Endothelial cell of hepatic sinusoid (primary cell): ENCODE measurements at regions not wholly inside any gene's neighbourhood (a gene's known extent, or its start where the extent isn't known, plus 50 kb on each side); places are given as distances from the start of the nearest gene placed in this dataset.

Source experiments
- in situ Hi-C: cut with HindIII; loops from 2 replicates; pipeline ENCODE4 v1.10.0; 2017; ENCODE audit warnings: low sequenced_read_pairs

- in situ Hi-C loops, result no loop called here
Observed at GRCh38 chr14:58805605-58806409, 168.0 kb downstream of the DACT1 start.

GRCh38 chr14:58807191-58807590 is 169.4 kb downstream of the DACT1 start:
- in situ Hi-C loops, result no loop called here

GRCh38 chr14:58808828-58809227 is 171.1 kb downstream of the DACT1 start:
- in situ Hi-C loops, result no loop called here

- in situ Hi-C loops, result no loop called here
Observed at GRCh38 chr14:58809520-58809919, 171.8 kb downstream of the DACT1 start.

DNA sequence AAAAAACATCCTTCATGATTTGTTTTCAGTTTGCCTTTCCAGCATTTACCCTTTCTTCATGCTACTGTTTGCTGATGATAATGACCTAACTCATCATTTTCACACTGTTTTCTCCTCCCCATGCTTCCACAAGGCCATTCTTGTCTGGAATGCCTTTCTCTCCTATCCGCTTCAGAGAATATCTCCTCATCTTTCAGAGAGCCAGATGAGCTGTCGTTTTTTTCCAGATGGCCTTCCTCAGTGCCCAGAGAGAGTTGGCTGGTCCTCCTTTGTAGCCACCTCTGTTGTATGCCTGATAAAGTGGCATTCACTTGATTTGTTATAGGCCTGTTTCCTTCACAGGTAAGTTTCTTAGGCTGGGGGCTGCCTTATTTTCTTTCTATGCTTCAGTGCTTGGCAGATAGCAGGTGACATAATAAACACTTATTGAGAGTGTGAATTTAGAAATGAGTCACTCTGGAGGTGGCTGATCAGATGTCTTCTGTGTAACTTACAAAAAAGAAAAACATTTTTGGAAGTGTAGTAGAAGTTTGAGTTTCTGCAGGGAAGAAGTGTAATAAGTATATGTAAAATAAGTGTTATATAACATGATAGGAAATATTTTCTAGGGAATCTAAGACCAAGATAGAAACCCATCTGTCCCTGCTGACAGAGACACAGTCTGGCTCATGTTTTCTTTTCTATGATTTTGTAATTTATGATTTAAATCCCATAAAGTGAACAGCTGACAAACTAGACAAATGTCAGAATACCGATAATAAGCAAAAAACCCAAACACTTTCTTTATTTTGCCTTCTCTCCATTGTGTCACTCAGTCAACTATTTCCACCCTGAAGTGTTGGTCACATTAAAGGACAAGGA is 174.5 kb downstream of the DACT1 start:
- in situ Hi-C loops, result no loop called here

- in situ Hi-C loops, result no loop called here
Observed at GRCh38 chr14:58813745-58814144, 176.0 kb downstream of the DACT1 start.

- in situ Hi-C loops, result no loop called here
Observed at GRCh38 chr14:58814466-58814865, 176.7 kb downstream of the DACT1 start.

GRCh38 chr14:58815161-58815701 is 177.5 kb downstream of the DACT1 start:
- in situ Hi-C loops, result no loop called here

GRCh38 chr14:58815794-58816193 is 178.0 kb downstream of the DACT1 start:
- in situ Hi-C loops, result no loop called here

GRCh38 chr14:58816416-58817115 is 178.8 kb downstream of the DACT1 start:
- in situ Hi-C loops, result no loop called here

DNA sequence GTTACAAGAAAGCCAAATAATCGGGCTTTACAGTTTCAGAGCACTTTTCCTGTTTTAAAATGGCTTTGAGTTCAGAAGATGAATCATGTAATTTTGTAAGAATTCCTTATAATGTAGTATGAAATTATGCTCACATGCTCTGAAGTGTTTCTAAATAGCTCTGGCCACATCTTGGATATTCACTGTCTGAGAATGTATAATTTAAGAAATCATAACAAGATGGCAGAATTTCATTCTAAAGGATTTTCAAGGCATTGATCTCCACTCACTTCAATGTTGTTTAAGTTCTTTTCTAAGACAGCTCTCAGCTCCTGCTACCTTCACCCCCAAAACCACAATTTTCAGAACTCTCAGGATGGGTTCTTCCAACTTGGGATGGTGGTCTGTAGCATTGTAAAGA is 180.1 kb downstream of the DACT1 start:
- in situ Hi-C loops, result no loop called here

- in situ Hi-C loops, result loop anchor here (5.0 kb wide), 3 partner anchors 42 to 92 kb away; no protein-coding TSS in a partner anchor
Observed at GRCh38 chr14:58820032-58820431, 182.3 kb downstream of the DACT1 start.

- in situ Hi-C loops, result loop anchor here (5.0 kb wide), 3 partner anchors 41 to 91 kb away; no protein-coding TSS in a partner anchor
Observed at GRCh38 chr14:58821421-58821820, 183.7 kb downstream of the DACT1 start.

DNA sequence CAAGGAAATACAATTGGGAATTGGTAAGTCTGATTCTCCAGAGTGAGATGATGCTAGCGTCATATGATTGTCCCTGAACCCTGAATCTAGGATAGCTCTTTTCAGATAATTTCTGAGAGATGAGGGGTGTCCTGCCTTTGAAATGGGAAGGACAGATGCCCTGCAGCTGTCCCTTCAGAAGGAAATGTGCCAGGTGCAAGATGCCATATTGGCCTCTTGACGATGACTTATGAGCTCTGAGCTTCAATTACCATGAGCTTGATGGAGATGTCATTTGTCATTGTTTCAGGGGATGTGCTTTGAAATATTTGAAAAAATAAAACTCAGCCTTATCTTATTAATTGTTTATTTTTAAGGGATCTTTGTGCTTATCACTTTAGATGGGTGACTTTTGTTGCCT is 185.1 kb downstream of the DACT1 start:
- in situ Hi-C loops, result loop anchor here (5.0 kb wide), 3 partner anchors 39 to 89 kb away; no protein-coding TSS in a partner anchor

GRCh38 chr14:58823312-58823711 is 185.6 kb downstream of the DACT1 start:
- in situ Hi-C loops, result loop anchor here (5.0 kb wide), 3 partner anchors 39 to 89 kb away; no protein-coding TSS in a partner anchor

GRCh38 chr14:58824106-58824505 is 186.3 kb downstream of the DACT1 start:
- in situ Hi-C loops, result loop anchor here (5.0 kb wide), 3 partner anchors 38 to 88 kb away; no protein-coding TSS in a partner anchor

DNA sequence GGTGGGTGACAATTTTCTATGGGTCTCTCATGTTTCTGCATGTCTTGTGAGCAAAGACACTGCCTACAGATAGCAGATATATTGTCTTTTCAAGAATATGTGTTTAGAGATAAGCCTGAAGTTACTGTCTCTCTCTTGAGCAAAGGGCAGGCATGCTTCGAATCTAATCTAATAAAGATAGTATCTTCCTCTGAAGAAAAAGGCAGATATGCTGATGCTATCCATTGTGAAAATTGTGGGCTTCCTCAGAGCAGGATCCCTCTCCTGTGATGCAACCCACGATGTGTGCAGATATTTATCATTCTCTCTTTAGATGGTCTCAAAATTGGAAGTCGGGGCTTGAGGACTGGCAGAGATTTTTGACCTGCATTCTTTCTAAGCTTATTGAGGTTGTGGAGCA is 187.0 kb downstream of the DACT1 start:
- in situ Hi-C loops, result loop anchor here (5.0 kb wide), 3 partner anchors 38 to 88 kb away; no protein-coding TSS in a partner anchor

DNA sequence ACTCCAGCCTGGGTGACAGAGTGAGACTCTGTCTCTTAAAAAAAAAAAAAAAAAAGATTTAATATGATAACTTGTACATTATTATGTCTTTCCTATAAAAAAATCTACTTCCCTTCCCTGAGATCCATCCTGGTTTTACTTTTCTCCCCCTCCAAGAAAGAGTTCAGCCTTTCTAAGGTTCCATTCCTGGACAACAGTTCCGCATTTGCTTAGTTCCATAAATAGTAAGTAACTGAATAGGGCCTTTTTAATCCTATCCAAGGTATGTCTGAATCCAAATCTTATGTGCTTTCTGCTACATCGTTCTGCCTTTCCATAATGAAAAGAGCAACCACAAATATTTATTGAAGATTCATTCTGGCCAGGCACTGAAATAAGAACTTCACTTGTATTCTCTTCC is 187.8 kb downstream of the DACT1 start:
- in situ Hi-C loops, result no loop called here

DNA sequence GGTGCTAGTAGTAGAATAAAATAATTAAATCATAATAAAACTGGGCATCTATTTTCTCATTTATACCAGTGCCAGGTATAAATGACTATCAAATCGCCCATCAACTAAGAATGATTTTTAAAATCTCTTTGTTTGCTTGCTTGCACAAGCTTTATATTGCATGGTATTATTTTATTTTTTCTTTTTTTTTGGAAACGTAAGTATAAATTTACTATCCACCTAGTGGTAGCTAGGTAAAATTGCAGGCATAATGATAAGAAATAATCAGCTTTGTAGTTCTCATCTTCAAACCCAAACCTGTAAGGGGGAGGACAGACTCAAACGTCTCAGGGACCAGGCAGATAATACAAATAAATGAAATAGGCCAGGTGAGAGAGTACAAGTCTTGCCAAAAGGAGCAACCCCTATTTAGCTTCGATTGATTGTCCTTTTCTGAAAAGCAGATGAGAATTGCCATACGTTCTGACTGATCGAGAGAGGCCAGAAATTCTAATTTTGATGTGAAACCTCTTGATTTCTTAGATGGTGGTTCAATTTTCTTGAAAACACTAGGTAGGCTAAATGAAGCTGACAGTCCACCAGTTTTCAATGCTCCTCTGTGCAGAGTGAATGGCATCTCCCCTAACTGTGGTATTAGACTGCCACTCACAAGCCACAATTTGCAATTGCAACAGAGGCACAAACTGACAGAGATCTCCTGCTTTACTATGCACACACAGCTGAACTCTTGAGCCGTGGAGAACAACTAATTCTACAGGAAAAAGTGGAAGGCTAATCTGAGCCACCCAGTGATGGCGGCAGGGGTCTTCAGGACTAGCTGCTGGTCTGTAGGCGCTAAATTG is 189.3 kb downstream of the DACT1 start:
- in situ Hi-C loops, result no loop called here

DNA sequence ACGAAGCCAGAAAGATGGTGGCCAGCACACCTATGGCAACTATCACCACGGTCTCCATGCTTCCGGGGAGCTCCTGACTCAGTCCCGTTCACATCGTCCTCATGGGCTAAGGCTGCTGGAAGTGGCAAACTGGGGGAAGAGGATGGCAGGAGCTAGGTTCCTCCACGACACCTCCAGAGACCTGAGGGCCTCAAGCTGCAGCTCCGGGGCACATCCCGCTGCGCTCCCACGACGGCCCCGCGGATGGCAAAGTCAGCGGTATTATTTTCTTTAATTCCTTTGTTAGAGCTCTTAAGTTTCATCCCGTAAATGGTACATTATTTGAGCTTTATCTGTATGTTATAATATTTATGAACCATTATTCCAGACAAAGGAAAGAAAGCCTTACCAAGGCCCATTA is 190.5 kb downstream of the DACT1 start:
- in situ Hi-C loops, result no loop called here
